SK-N-MC (cell line): ENCODE measurements at regions not wholly inside any gene's neighbourhood (a gene's known extent, or its start where the extent isn't known, plus 50 kb on each side); places are given as distances from the start of the nearest gene placed in this dataset.

Experiments used
- EZH2 ChIP-seq: fragments of 200-600 bp; sonication (generic); IDR thresholded peaks from one replicate; pipeline ENCODE4 v1.6.1; 2017; ENCODE audit warnings: antibody characterized with exemption
- POLR2AphosphoS5 ChIP-seq: IDR thresholded peaks from 2 replicates; pipeline ENCODE4 v1.6.1; 2012; ENCODE audit warnings: mild to moderate bottlenecking, low read depth, low read length, borderline replicate concordance

GRCh38 chr2:195428673-195429072, 228.4 kb upstream of the SLC39A10 start:
- TF ChIP-seq EZH2 (no peak), POLR2AphosphoS5 (no peak)
